Urothelium cell line (cell line): ENCODE measurements at regions not wholly inside any gene's neighbourhood (a gene's known extent, or its start where the extent isn't known, plus 50 kb on each side); places are given as distances from the start of the nearest gene placed in this dataset.

Experiments
- DNase-seq: peaks from one replicate; pipeline ENCODE4 v3.0.0; 2011; ENCODE audit warnings: low spot score, mixed read lengths
- FAIRE-seq: peaks from 2 replicates; lab custom pipeline; 2011; peaks lifted over from hg19 to GRCh38; lab: Jason Lieb, UNC

GRCh38 chr15:46467041-46467440 is 832.2 kb downstream of the SQOR start:
- no peak for DNase-seq
- no peak for FAIRE-seq

GRCh38 chr15:46471096-46471495 is 836.3 kb downstream of the SQOR start:
- DNase-seq (no peak), FAIRE-seq (no peak)

GRCh38 chr15:46489276-46489675 is 854.4 kb downstream of the SQOR start:
- no peak for DNase-seq
- FAIRE-seq = no peak

GRCh38 chr15:46496491-46497115 is 861.8 kb downstream of the SQOR start:
- no peak for FAIRE-seq
- DNase-seq = no peak

GRCh38 chr15:46502667-46503066 is 867.8 kb downstream of the SQOR start:
- FAIRE-seq = no peak
- DNase-seq = no peak

- DNase-seq (no peak), FAIRE-seq (no peak)
Measured at GRCh38 chr15:46518381-46518780, 883.6 kb downstream of the SQOR start.

- no peak for FAIRE-seq
- DNase-seq = no peak
Measured at GRCh38 chr15:46523701-46524100, 888.9 kb downstream of the SQOR start.

- no peak for FAIRE-seq
- no peak for DNase-seq
Measured at GRCh38 chr15:46525984-46526725, 891.3 kb downstream of the SQOR start.

- no peak for DNase-seq
Measured at GRCh38 chr15:46526726-46527110, 891.9 kb downstream of the SQOR start.

GRCh38 chr15:46543626-46544025 is 908.8 kb downstream of the SQOR start:
- FAIRE-seq (no peak), DNase-seq (no peak)

More at GRCh38 chr15:46526726-46527110, 891.9 kb downstream of the SQOR start:
- FAIRE-seq = no peak

GRCh38 chr15:46548989-46549388 is 914.2 kb downstream of the SQOR start:
- FAIRE-seq (no peak), DNase-seq (no peak)

- FAIRE-seq (no peak), DNase-seq (no peak)
Measured at GRCh38 chr15:46552316-46552715, 917.5 kb downstream of the SQOR start.

GRCh38 chr15:46555547-46555946 is 920.7 kb downstream of the SQOR start:
- FAIRE-seq = no peak
- no peak for DNase-seq

- DNase-seq (no peak), FAIRE-seq (no peak)
Measured at GRCh38 chr15:46556010-46556409, 921.2 kb downstream of the SQOR start.

- no peak for DNase-seq
- FAIRE-seq = no peak
Measured at GRCh38 chr15:46556559-46557379, 921.9 kb downstream of the SQOR start.

GRCh38 chr15:46567968-46568367 is 933.1 kb downstream of the SQOR start:
- no peak for DNase-seq
- no peak for FAIRE-seq

GRCh38 chr15:46569781-46570180 is 935.0 kb downstream of the SQOR start:
- FAIRE-seq = no peak
- DNase-seq = no peak

- DNase-seq = peak; percentile 11
- FAIRE-seq = no peak
Measured at GRCh38 chr15:46576646-46577395, 942.0 kb downstream of the SQOR start.

GRCh38 chr15:46577767-46578166 is 942.9 kb downstream of the SQOR start:
- FAIRE-seq = no peak

GRCh38 chr15:46580487-46580886 is 945.7 kb downstream of the SQOR start:
- FAIRE-seq = no peak
- DNase-seq = no peak

More at GRCh38 chr15:46577767-46578166, 942.9 kb downstream of the SQOR start:
- no peak for DNase-seq

- DNase-seq (no peak), FAIRE-seq (no peak)
Measured at GRCh38 chr15:46580924-46581323, 946.1 kb downstream of the SQOR start.
